Dermis blood vessel endothelial cell (primary cell): ENCODE measurements at regions not wholly inside any gene's neighbourhood (a gene's known extent, or its start where the extent isn't known, plus 50 kb on each side); places are given as distances from the start of the nearest gene placed in this dataset.
"Not testable (repeated sequence)": the region's sequence is repeated elsewhere in the genome, so short reads cannot be mapped to it uniquely, and the experiment has no call there.

Experiments
- DNase-seq: peaks from one replicate; pipeline ENCODE4 v3.0.0; 2010

GRCh38 chrY:8151561-8151960 is 1185.7 kb upstream of the TSPY4 start:
- no peak for DNase-seq

- no peak for DNase-seq
Observed at GRCh38 chrY:8128578-8128977, 1208.7 kb upstream of the TSPY4 start.

GRCh38 chrY:8125907-8126571 is 1211.2 kb upstream of the TSPY4 start:
- no peak for DNase-seq

GRCh38 chrY:8121825-8122224 is 1210.3 kb upstream of the AMELY start:
- DNase-seq = no peak

- no peak for DNase-seq
Observed at GRCh38 chrY:8094429-8094828, 1182.9 kb upstream of the AMELY start.

- no peak for DNase-seq
Observed at GRCh38 chrY:8092926-8093325, 1181.4 kb upstream of the AMELY start.

GRCh38 chrY:8085925-8086324 is 1174.4 kb upstream of the AMELY start:
- no peak for DNase-seq

- no peak for DNase-seq
Observed at GRCh38 chrY:8084192-8084591, 1172.6 kb upstream of the AMELY start.

GRCh38 chrY:8081151-8081550 is 1169.6 kb upstream of the AMELY start:
- DNase-seq = no peak

GRCh38 chrY:8065220-8065619 is 1153.7 kb upstream of the AMELY start:
- DNase-seq = no peak

GRCh38 chrY:8064500-8064899 is 1152.9 kb upstream of the AMELY start:
- no peak for DNase-seq

GRCh38 chrY:8063973-8064372 is 1152.4 kb upstream of the AMELY start:
- no peak for DNase-seq

- no peak for DNase-seq
Observed at GRCh38 chrY:8058613-8059012, 1147.1 kb upstream of the AMELY start.

GRCh38 chrY:8051340-8051739 is 1139.8 kb upstream of the AMELY start:
- no peak for DNase-seq

- no peak for DNase-seq
Observed at GRCh38 chrY:8041238-8041637, 1129.7 kb upstream of the AMELY start.

GRCh38 chrY:8036563-8036962 is 1125.0 kb upstream of the AMELY start:
- DNase-seq = no peak

- DNase-seq = no peak
Observed at GRCh38 chrY:8035653-8036052, 1124.1 kb upstream of the AMELY start.

- DNase-seq = no peak
Observed at GRCh38 chrY:8034673-8035072, 1123.1 kb upstream of the AMELY start.

- no peak for DNase-seq
Observed at GRCh38 chrY:8033200-8033599, 1121.6 kb upstream of the AMELY start.

- DNase-seq = no peak
Observed at GRCh38 chrY:8020540-8020939, 1109.0 kb upstream of the AMELY start.

- no peak for DNase-seq
Observed at GRCh38 chrY:8011515-8011914, 1100.0 kb upstream of the AMELY start.

- no peak for DNase-seq
Observed at GRCh38 chrY:8004196-8004595, 1092.6 kb upstream of the AMELY start.

GRCh38 chrY:7996726-7997125 is 1085.2 kb upstream of the AMELY start:
- no peak for DNase-seq

GRCh38 chrY:7994781-7995180 is 1083.2 kb upstream of the AMELY start:
- DNase-seq = not testable (repeated sequence)

- DNase-seq = no peak
Observed at GRCh38 chrY:7979770-7980169, 1068.2 kb upstream of the AMELY start.
